SU-DHL-6 (cell line): ENCODE measurements at regions not wholly inside any gene's neighbourhood (a gene's known extent, or its start where the extent isn't known, plus 50 kb on each side); places are given as distances from the start of the nearest gene placed in this dataset.

Source experiments
- H2AFZ ChIP-seq: fragments of 200-600 bp; sonication (generic); 2 replicates; pipeline ENCODE4 v1.6.1; 2014; ENCODE audit warnings: low read depth, mild to moderate bottlenecking, moderate library complexity, mixed read lengths, antibody characterized with exemption, low read length; ENCODE audit not compliant: severe bottlenecking
- H3F3A ChIP-seq: fragments of 200-600 bp; shearing (Covaris generic); 2 replicates; pipeline ENCODE4 v1.6.0; 2016; ENCODE audit warnings: antibody characterized with exemption, mild to moderate bottlenecking; ENCODE audit not compliant: insufficient read depth
- H3K27ac ChIP-seq: fragments of 200-600 bp; sonication (generic); 2 replicates; pipeline ENCODE4 v1.5.1; 2016; ENCODE audit warnings: low read depth, mild to moderate bottlenecking, low read length, moderate library complexity, mixed read lengths
- H3K27me3 ChIP-seq: fragments of 200-600 bp; sonication (generic), shearing (Covaris generic); 2 replicates; pipeline ENCODE4 v1.6.0; 2014; ENCODE audit warnings: mild to moderate bottlenecking, low read length
- H3K36me3 ChIP-seq: fragments of 200-600 bp; sonication (generic); 2 replicates; pipeline ENCODE4 v1.6.1; 2014; ENCODE audit warnings: mild to moderate bottlenecking, low read length, mixed read lengths
- H3K4me2 ChIP-seq: fragments of 300-600, 200-600 bp; shearing (Covaris generic), sonication (generic); 2 replicates; pipeline ENCODE4 v1.6.0; 2014; ENCODE audit warnings: low read length, low read depth, mild to moderate bottlenecking; ENCODE audit not compliant: poor library complexity, severe bottlenecking
- H3K4me3 ChIP-seq: fragments of 200-600 bp; sonication (generic); 2 replicates; pipeline ENCODE4 v1.5.1; 2014; ENCODE audit warnings: antibody characterized with exemption, low read length, mild to moderate bottlenecking, mixed read lengths; ENCODE audit not compliant: insufficient read depth, poor library complexity, severe bottlenecking
- H3K79me2 ChIP-seq: fragments of 200-600 bp; sonication (generic); 2 replicates; pipeline ENCODE4 v1.6.1; 2014; ENCODE audit warnings: mild to moderate bottlenecking, low read length, moderate library complexity; ENCODE audit not compliant: insufficient read depth
- H3K9ac ChIP-seq: fragments of 200-600 bp; sonication (generic); 2 replicates; pipeline ENCODE4 v1.7.0; 2014; ENCODE audit warnings: mild to moderate bottlenecking, low read length
- H3K9me2 ChIP-seq: fragments of 200-600 bp; sonication (generic); replicated peaks from 2 replicates; pipeline ENCODE4 v1.6.1; 2014; ENCODE audit warnings: low read length; ENCODE audit not compliant: insufficient read depth
- H3K9me3 ChIP-seq: fragments of 200-600 bp; sonication (generic); 2 replicates; pipeline ENCODE4 v1.6.1; 2014; ENCODE audit warnings: low read length, mixed read lengths; ENCODE audit not compliant: insufficient read depth
- H4K20me1 ChIP-seq: fragments of 200-600 bp; sonication (generic); 2 replicates; pipeline ENCODE4 v1.6.1; 2014; ENCODE audit warnings: low read depth, mild to moderate bottlenecking, antibody characterized with exemption, low read length, moderate library complexity, mixed read lengths
- CTCF ChIP-seq: fragments of 200-600 bp; sonication (generic); IDR thresholded peaks from one replicate; pipeline ENCODE4 v1.5.1; 2017; ENCODE audit warnings: antibody characterized with exemption, mild to moderate bottlenecking, low read length, moderate library complexity; ENCODE audit not compliant: insufficient read depth, poor library complexity, severe bottlenecking
- EZH2phosphoT487 ChIP-seq: fragments of 200-600 bp; sonication (generic), shearing (Covaris generic); conservative IDR thresholded peaks from 2 replicates; pipeline ENCODE4 v1.6.1; 2018; ENCODE audit warnings: mild to moderate bottlenecking, antibody characterized with exemption, low read length, moderate library complexity, mixed read lengths

DNA sequence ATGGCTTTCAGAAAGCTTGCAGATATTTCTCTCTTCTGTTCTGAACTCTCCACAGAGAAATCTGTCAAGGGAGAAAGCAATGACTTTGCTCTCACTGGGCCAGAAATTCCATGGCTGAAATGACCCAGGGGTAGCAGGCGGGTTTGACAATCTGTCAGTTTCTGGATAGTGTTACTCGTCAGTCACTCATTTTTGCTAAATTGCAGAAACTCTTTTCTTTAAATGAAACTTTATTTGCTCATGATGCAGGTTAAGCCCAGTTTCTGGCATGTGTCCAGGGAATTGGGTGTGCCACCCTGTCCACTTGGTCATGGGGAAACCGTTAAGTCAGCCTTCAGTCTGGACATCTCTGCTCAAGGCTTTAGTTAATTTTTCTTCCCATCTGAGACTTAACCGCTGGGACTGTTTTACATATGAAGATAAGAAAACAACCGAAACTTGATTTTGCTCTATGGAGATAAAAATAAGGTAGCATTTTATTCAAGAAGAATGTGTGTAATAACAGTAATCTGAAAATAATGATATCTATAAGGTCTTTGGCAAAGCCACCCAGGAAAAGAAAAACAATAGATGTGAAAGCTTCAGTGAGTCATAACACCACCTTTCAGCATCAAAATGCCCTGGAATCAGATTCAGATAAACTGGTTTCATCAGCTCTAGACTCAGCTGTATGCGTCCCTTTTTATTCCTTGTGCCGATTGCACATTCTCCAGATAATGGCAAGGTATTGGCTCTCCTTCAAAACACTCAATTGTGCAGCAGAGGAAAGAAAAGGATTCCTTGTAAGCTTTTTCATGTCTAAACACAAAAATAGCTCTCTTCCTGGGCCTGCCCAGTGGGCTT, 308.3 kb downstream of the ZSWIM6 start:
- Histone ChIP-seq H3K79me2 (no peaks in the 10 kb centered on the region), H3F3A (no peaks in the 10 kb centered on the region), H3K9me3 (no peaks in the 10 kb centered on the region), H3K9ac (no peak overlapping the region), H2AFZ (no peak overlapping the region), H3K36me3 (no peaks in the 10 kb centered on the region), H3K27me3 (no peaks in the 10 kb centered on the region), H3K4me2 (no peak overlapping the region), H3K4me3 (no peak overlapping the region), H4K20me1 (no peaks in the 10 kb centered on the region), H3K27ac (no peak overlapping the region), H3K9me2 (no peaks in the 10 kb centered on the region)
- TF ChIP-seq CTCF (no peak), EZH2phosphoT487 (no peak)

- H3K4me3 ChIP-seq: no peak overlapping the region
- no peaks in the 10 kb centered on the region for H3F3A ChIP-seq
- no peaks in the 10 kb centered on the region for H3K79me2 ChIP-seq
- H3K9me3 ChIP-seq: no peaks in the 10 kb centered on the region
- H2AFZ ChIP-seq: no peak overlapping the region
- no peaks in the 10 kb centered on the region for H3K9me2 ChIP-seq
- H3K4me2 ChIP-seq: no peak overlapping the region
- H4K20me1 ChIP-seq: no peaks in the 10 kb centered on the region
- TF ChIP-seq CTCF (no peak), EZH2phosphoT487 (no peak)
- no peaks in the 10 kb centered on the region for H3K36me3 ChIP-seq
- H3K9ac ChIP-seq: no peak overlapping the region
- no peak overlapping the region for H3K27ac ChIP-seq
- no peaks in the 10 kb centered on the region for H3K27me3 ChIP-seq
Observed at GRCh38 chr5:61641748-61642565, 309.9 kb downstream of the ZSWIM6 start.

DNA sequence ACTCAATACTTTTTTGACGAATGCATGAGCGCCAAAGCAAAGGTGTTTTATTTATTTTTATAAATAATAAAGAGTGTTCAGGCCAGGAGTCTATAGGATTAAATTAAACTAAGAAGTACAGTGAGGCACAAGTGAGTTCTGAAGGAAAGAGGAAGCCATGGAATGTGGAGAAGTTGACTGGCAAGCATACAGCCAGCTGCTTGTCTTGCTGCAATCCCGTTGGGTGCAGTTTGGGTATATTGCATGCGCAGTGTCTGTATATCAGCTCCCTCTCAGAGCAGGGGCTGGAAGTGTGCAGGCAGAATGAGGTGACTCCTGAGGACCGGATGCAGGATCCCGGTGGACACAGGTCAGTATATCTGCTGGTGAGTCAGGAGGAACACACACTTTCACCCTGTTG, 315.6 kb downstream of the ZSWIM6 start:
- H3K79me2 ChIP-seq: no peaks in the 10 kb centered on the region
- H3K27ac ChIP-seq: no peak overlapping the region
- no peak overlapping the region for H3K4me3 ChIP-seq
- H2AFZ ChIP-seq: no peak overlapping the region
- H4K20me1 ChIP-seq: no peaks in the 10 kb centered on the region
- H3K9ac ChIP-seq: no peak overlapping the region
- no peak for TF ChIP-seq CTCF
- TF ChIP-seq EZH2phosphoT487: no peak
- no peaks in the 10 kb centered on the region for H3K36me3 ChIP-seq
- H3K4me2 ChIP-seq: no peak overlapping the region
- no peaks in the 10 kb centered on the region for H3K9me3 ChIP-seq
- H3K9me2 ChIP-seq: no peaks in the 10 kb centered on the region
- no peaks in the 10 kb centered on the region for H3K27me3 ChIP-seq
- no peaks in the 10 kb centered on the region for H3F3A ChIP-seq
